Retinal pigment epithelial cell (primary cell): ENCODE measurements at regions not wholly inside any gene's neighbourhood (a gene's known extent, or its start where the extent isn't known, plus 50 kb on each side); places are given as distances from the start of the nearest gene placed in this dataset.
"Not testable (repeated sequence)": the region's sequence is repeated elsewhere in the genome, so short reads cannot be mapped to it uniquely, and the experiment has no call there.

ENCODE experiments used
- DNase-seq: peaks from one replicate; pipeline ENCODE4 v3.0.0-alpha.2; 2010; ENCODE audit warnings: low read depth
- H3K4me3 ChIP-seq: 2 replicates; pipeline ENCODE4 v1.5.1; 2011; ENCODE audit warnings: mild to moderate bottlenecking, low read length, control low read depth, moderate library complexity
- CTCF ChIP-seq: conservative IDR thresholded peaks from 2 replicates; pipeline ENCODE4 v1.5.1; 2011; ENCODE audit warnings: low read depth, low read length, control low read depth, inconsistent platforms

GRCh38 chr12:23127701-23128100, 502.7 kb downstream of the ETNK1 start:
- H3K4me3 ChIP-seq, result no peak overlapping the region
- DNase-seq, result no peak
- TF ChIP-seq CTCF, result no peak

- DNase-seq, result no peak
- TF ChIP-seq CTCF, result no peak
Measured at GRCh38 chr12:23128462-23128861, 503.5 kb downstream of the ETNK1 start.

GRCh38 chr12:23132357-23132756, 507.4 kb downstream of the ETNK1 start:
- no peak overlapping the region for H3K4me3 ChIP-seq
- TF ChIP-seq CTCF, result no peak
- DNase-seq, result no peak

More at GRCh38 chr12:23128462-23128861, 503.5 kb downstream of the ETNK1 start:
- H3K4me3 ChIP-seq, result no peak overlapping the region

GRCh38 chr12:23133471-23133870, 508.5 kb downstream of the ETNK1 start:
- H3K4me3 ChIP-seq, result no peak overlapping the region
- DNase-seq, result no peak
- no peak for TF ChIP-seq CTCF

GRCh38 chr12:23139026-23139425, 514.1 kb downstream of the ETNK1 start:
- no peak overlapping the region for H3K4me3 ChIP-seq
- TF ChIP-seq CTCF, result no peak
- no peak for DNase-seq

GRCh38 chr12:23140710-23141109, 515.7 kb downstream of the ETNK1 start:
- TF ChIP-seq CTCF, result no peak
- DNase-seq, result peak; percentile 49
- no peak overlapping the region for H3K4me3 ChIP-seq

- no peak overlapping the region for H3K4me3 ChIP-seq
- no peak for DNase-seq
- TF ChIP-seq CTCF, result no peak
Measured at GRCh38 chr12:23141335-23141734, 516.4 kb downstream of the ETNK1 start.

GRCh38 chr12:23146070-23146469, 521.1 kb downstream of the ETNK1 start:
- not testable (repeated sequence) for H3K4me3 ChIP-seq, DNase-seq
